GM12872 (cell line): ENCODE measurements at regions not wholly inside any gene's neighbourhood (a gene's known extent, or its start where the extent isn't known, plus 50 kb on each side); places are given as distances from the start of the nearest gene placed in this dataset.

Experiments
- TF ChIP-seq, protein P1 (sequence below): IDR thresholded peaks from 3 replicates; pipeline ENCODE4 v1.5.1; 2011; ENCODE audit warnings: low read depth, mild to moderate bottlenecking, low read length, moderate library complexity; ENCODE audit not compliant: insufficient read depth

DNA sequence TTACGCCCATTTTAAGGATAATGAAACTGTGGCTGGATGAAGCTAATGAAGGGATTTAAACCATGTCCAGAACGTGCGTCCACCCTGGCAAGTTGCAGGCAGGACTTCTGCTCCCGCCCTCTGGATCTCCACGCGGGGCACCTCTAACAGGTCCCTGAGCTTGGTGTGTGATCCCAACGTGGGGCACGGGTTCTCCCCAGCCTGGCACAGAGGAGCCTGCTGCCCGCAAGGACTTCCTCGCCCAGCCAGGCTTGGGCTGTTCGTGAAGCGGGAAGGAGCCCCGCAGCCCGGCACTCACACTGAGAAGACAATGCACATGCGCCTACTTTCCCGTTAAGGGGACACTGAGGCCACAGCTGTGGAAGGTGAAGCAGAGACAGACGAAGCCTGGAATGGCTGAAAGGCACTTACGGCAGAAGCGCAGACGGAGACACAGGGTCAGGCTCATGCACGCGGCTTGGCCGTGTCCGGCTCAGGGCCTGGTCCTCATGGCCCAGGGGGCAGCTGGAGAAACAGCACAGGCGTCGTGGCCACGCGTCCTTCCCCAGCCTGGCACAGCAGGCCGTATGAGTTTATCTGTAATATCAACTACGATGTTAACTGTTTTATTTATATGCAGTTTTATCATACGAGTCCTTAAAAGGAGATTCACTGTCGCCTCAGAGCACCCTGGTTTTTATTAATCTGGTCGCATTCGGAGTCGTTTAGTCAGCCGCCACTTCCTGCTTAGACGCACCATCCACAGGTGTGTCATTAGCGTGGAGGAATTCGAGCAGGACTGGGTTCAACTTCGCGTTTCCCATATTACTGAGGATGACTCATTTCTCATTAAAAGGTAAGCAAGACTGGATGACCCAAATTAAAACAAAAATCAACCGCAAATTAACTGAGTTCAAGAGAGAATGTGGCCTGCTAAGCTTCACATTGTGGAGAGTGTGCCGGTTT is 835.9 kb downstream of the GALR1 start:
- TF ChIP-seq, protein P1, sequence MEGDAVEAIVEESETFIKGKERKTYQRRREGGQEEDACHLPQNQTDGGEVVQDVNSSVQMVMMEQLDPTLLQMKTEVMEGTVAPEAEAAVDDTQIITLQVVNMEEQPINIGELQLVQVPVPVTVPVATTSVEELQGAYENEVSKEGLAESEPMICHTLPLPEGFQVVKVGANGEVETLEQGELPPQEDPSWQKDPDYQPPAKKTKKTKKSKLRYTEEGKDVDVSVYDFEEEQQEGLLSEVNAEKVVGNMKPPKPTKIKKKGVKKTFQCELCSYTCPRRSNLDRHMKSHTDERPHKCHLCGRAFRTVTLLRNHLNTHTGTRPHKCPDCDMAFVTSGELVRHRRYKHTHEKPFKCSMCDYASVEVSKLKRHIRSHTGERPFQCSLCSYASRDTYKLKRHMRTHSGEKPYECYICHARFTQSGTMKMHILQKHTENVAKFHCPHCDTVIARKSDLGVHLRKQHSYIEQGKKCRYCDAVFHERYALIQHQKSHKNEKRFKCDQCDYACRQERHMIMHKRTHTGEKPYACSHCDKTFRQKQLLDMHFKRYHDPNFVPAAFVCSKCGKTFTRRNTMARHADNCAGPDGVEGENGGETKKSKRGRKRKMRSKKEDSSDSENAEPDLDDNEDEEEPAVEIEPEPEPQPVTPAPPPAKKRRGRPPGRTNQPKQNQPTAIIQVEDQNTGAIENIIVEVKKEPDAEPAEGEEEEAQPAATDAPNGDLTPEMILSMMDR, result no peak

DNA sequence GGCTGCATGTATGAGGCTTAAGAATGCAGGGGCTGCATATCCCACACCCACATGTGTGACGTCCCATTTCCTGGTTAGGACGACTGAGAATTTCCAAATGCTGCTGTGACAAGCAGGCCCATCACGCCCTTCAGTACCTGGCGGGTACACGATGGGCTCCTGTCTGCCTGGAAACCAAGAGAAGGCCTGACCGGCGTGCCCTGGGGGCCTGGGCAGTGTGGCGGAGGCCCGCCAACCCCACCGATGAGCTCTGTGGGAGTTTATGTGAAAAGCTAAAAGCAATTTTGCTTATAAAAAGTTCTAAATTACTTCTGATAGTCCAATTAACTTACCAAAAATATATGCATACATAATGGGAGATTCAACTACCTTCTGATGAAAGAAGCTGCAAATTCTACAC is 837.3 kb downstream of the GALR1 start:
- TF ChIP-seq, protein P1, result no peak

DNA sequence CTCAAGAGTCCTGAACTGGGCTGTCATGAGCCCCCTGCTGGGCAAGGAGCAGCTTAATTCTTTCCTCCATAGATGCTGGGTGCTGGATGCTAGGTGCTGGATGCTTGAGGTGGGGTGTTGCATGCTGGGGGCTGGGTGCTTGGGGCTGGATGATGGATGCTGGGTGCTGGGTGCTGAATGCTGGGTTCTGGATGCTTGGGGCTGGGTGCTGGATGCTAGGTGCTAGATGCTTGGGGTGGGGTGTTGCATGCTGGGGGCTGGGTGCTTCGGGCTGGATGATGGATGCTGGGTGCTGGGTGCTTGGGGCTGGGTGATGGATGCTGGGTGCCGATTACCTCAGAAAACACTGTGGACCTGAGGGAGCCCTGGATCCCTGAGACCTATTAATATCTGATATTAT is 837.7 kb downstream of the GALR1 start:
- TF ChIP-seq, protein P1, result no peak

DNA sequence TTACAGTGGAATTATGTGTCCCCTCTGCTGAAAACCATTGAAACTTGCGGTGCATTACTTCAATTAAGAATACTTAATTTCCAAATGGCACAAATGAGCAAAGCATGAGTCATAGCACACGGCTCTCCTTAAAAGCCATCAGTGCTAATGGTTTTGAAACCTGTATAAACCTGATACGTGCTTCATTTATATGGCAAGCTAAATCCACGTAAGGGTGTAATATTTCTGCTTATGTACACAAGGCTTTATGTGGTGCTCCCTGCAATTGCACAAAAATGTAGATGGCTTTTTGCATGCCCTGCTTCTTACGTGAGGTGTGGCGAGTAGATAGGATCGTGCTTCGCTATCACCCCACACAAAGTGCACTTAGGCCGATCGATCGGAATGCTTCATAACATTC is 840.9 kb downstream of the GALR1 start:
- TF ChIP-seq, protein P1, result no peak

DNA sequence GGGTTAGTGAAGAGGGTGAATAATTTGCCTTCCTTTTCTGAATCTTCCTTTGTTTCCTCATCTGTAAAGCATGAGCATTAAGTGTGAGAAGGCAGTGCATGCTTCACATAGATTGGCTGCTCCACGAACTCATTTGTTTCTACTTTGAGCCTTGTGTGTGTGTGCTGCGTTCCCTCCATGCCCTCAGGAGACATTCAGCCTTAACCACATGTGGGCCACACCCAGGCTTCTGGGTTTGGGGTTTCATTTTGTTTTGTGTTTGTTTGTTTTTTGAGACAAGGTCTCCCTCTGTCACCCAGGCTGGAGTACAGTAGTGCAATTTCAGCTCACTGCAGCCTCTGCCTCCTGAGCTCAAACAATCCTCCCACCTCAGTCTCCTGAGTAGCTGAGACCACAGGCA is 843.3 kb downstream of the GALR1 start:
- TF ChIP-seq, protein P1, result no peak

DNA sequence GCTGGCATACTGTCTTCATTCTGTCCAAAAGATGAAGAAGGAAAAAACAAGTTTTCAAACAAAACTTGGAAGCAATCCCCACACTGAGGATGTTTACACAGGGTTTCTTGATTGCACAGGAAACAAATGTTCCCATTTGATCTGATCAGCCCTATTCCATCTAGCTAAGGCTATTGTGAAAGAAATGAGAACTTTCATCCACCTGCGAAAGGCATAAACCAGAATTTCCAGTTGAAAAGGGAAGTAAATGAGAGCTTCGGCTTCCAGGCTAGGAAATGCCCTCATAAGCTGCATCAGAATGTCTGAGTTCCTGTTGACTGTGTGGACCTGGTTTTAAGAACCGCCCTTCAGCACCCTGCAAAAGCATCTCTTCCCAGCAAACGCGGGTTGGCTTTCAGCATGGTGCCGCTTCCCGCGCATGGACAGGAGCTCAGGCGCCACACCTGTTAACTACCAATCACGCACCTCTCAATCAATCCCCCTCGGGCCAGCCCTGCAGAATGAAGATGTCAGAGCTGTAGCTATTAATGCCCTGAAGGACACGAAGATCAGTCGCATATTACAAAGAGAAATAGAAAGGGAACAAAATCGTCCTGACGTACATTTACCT is 850.4 kb downstream of the GALR1 start:
- TF ChIP-seq, protein P1, result no peak

DNA sequence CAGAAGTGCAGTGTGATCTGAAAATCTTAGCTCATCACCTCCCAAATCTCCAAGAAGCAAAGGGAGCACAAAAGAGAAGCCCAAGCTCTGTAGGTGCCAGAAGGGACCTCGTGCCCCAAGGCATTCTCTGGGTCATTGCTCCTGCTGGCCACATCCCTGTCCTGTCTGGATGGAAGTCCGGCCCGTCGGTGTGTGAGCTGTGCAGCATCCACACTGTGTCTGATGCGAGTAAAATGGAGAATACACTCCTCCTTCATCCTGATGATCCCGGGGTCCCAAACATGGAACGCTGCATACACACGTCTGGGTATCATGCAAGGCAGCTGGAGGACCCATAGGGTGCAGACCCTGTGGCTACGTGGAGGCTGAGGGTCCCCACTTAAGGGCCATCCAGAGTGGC is 851.4 kb downstream of the GALR1 start:
- TF ChIP-seq, protein P1, result no peak
